Chondrocyte (in vitro differentiated cells): ENCODE measurements at regions not wholly inside any gene's neighbourhood (a gene's known extent, or its start where the extent isn't known, plus 50 kb on each side); places are given as distances from the start of the nearest gene placed in this dataset.
"Not testable (repeated sequence)": the region's sequence is repeated elsewhere in the genome, so short reads cannot be mapped to it uniquely, and the experiment has no call there.

Experiments used
- DNase-seq: peaks from one replicate; pipeline ENCODE4 v3.0.0; 2021; ENCODE audit warnings: mixed read lengths, low spot score
- H3K27ac Mint-ChIP-seq: one replicate; pipeline ENCODE4 v1.8.0; 2021; ENCODE audit warnings: mild to moderate bottlenecking, moderate library complexity, mixed read lengths; ENCODE audit not compliant: unreplicated experiment
- H3K27me3 Mint-ChIP-seq: 2 replicates; pipeline ENCODE4 v1.8.0; 2021; ENCODE audit warnings: low read depth, mixed read lengths
- H3K36me3 Mint-ChIP-seq: 2 replicates; pipeline ENCODE4 v1.8.0; 2021; ENCODE audit warnings: low read depth, mixed read lengths
- H3K4me1 Mint-ChIP-seq: 2 replicates; pipeline ENCODE4 v1.8.0; 2021; ENCODE audit warnings: low read depth, mild to moderate bottlenecking, mixed read lengths
- H3K4me3 Mint-ChIP-seq: one replicate; pipeline ENCODE4 v1.8.0; 2021; ENCODE audit warnings: mild to moderate bottlenecking, moderate library complexity, mixed read lengths; ENCODE audit not compliant: unreplicated experiment
- H3K9me3 Mint-ChIP-seq: 2 replicates; pipeline ENCODE4 v1.8.0; 2021; ENCODE audit warnings: low read depth, mixed read lengths
- CTCF ChIP-seq: fragments of 200-600 bp; sonication (generic); IDR thresholded peaks from 2 replicates; pipeline ENCODE4 v1.5.0; 2021; ENCODE audit warnings: antibody characterized with exemption, mild to moderate bottlenecking, moderate library complexity

- H3K9me3 Mint-ChIP-seq = peaks cover 7% of the 10 kb centered on the region
- no peak overlapping the region for H3K4me3 Mint-ChIP-seq
- peaks cover 6% of the 10 kb centered on the region for H3K36me3 Mint-ChIP-seq
- no peaks in the 10 kb centered on the region for H3K27me3 Mint-ChIP-seq
- TF ChIP-seq CTCF = no peak
- no peaks in the 10 kb centered on the region for H3K4me1 Mint-ChIP-seq
- no peak overlapping the region for H3K27ac Mint-ChIP-seq
- no peak for DNase-seq
These were observed 382.3 kb downstream of the ATP23 start for GRCh38 chr12:58323676-58324075.

GRCh38 chr12:58325561-58325960 is 384.2 kb downstream of the ATP23 start:
- Mint-ChIP-seq H3K27ac (no peak overlapping the region), H3K36me3 (no peaks in the 10 kb centered on the region), H3K27me3 (no peaks in the 10 kb centered on the region), H3K9me3 (no peaks in the 10 kb centered on the region), H3K4me1 (no peaks in the 10 kb centered on the region), H3K4me3 (no peak overlapping the region)
- no peak for TF ChIP-seq CTCF
- no peak for DNase-seq

- Mint-ChIP-seq H3K4me3 (no peak overlapping the region), H3K9me3 (no peaks in the 10 kb centered on the region), H3K27ac (no peak overlapping the region), H3K27me3 (no peaks in the 10 kb centered on the region), H3K36me3 (no peaks in the 10 kb centered on the region), H3K4me1 (no peaks in the 10 kb centered on the region)
- no peak for TF ChIP-seq CTCF
- DNase-seq = no peak
These were observed 385.2 kb downstream of the ATP23 start for GRCh38 chr12:58326534-58326933.

- not testable (repeated sequence) for DNase-seq, H3K27me3 Mint-ChIP-seq, H3K4me3 Mint-ChIP-seq, H3K9me3 Mint-ChIP-seq, H3K36me3 Mint-ChIP-seq
- peak overlapping the region; percentile 97 for H3K27ac Mint-ChIP-seq
- H3K4me1 Mint-ChIP-seq = peaks cover 13% of the 10 kb centered on the region
These were observed 395.3 kb downstream of the ATP23 start for GRCh38 chr12:58336581-58337242.

- not testable (repeated sequence) for H3K36me3 Mint-ChIP-seq, H3K9me3 Mint-ChIP-seq, H3K4me3 Mint-ChIP-seq, H3K27me3 Mint-ChIP-seq, DNase-seq
- Mint-ChIP-seq H3K27ac (peak overlapping the region; percentile 97), H3K4me1 (peaks cover 20% of the 10 kb centered on the region)
These were observed 396.2 kb downstream of the ATP23 start for GRCh38 chr12:58337539-58337938.

- no peak for TF ChIP-seq CTCF
- H3K9me3 Mint-ChIP-seq = no peaks in the 10 kb centered on the region
- no peak for DNase-seq
- no peak overlapping the region for H3K4me3 Mint-ChIP-seq
- H3K36me3 Mint-ChIP-seq = no peaks in the 10 kb centered on the region
- H3K27me3 Mint-ChIP-seq = no peaks in the 10 kb centered on the region
- no peak overlapping the region for H3K27ac Mint-ChIP-seq
- peaks cover 49% of the 10 kb centered on the region for H3K4me1 Mint-ChIP-seq
These were observed 400.4 kb downstream of the ATP23 start for GRCh38 chr12:58341791-58342190.
